GM23248 (cell line): ENCODE measurements at regions not wholly inside any gene's neighbourhood (a gene's known extent, or its start where the extent isn't known, plus 50 kb on each side); places are given as distances from the start of the nearest gene placed in this dataset.

ENCODE experiments used
- DNase-seq: peaks from one replicate; pipeline ENCODE4 v3.0.0-alpha.2; 2015
- H2AFZ ChIP-seq: fragments of 200-600 bp; sonication (generic); 2 replicates; pipeline ENCODE4 v1.6.1; 2016; ENCODE audit warnings: antibody characterized with exemption
- H3F3A ChIP-seq: fragments of 200-600 bp; sonication (generic); 2 replicates; pipeline ENCODE4 v1.6.1; 2016; ENCODE audit warnings: mild to moderate bottlenecking, antibody characterized with exemption, mixed run types; ENCODE audit not compliant: insufficient read depth
- H3K27ac ChIP-seq: fragments of 200-600 bp; sonication (generic); 2 replicates; pipeline ENCODE4 v1.5.1; 2016; ENCODE audit warnings: mild to moderate bottlenecking
- H3K27me3 ChIP-seq: fragments of 200-600 bp; sonication (generic); replicated peaks from 2 replicates; pipeline ENCODE4 v1.6.1; 2016; ENCODE audit warnings: mild to moderate bottlenecking; ENCODE audit not compliant: insufficient read depth
- H3K36me3 ChIP-seq: fragments of 200-600 bp; sonication (generic); 2 replicates; pipeline ENCODE4 v1.6.1; 2016; ENCODE audit warnings: low read depth, mild to moderate bottlenecking
- H3K4me1 ChIP-seq: fragments of 200-600 bp; sonication (generic); 2 replicates; pipeline ENCODE4 v1.6.1; 2016; ENCODE audit warnings: mild to moderate bottlenecking; ENCODE audit not compliant: insufficient read depth
- H3K4me2 ChIP-seq: fragments of 200-600 bp; sonication (generic); one replicate; pipeline ENCODE4 v1.6.1; 2016; ENCODE audit warnings: mild to moderate bottlenecking; ENCODE audit not compliant: unreplicated experiment
- H3K4me3 ChIP-seq: fragments of 200-600 bp; sonication (generic); 2 replicates; pipeline ENCODE4 v1.5.1; 2016; ENCODE audit warnings: mild to moderate bottlenecking
- H3K79me2 ChIP-seq: fragments of 200-600 bp; sonication (generic); 2 replicates; pipeline ENCODE4 v1.6.1; 2016; ENCODE audit warnings: mild to moderate bottlenecking; ENCODE audit not compliant: insufficient read depth
- H3K9ac ChIP-seq: fragments of 200-600 bp; sonication (generic); 2 replicates; pipeline ENCODE4 v1.6.1; 2016; ENCODE audit warnings: mild to moderate bottlenecking
- H3K9me2 ChIP-seq: fragments of 200-600 bp; sonication (generic); 2 replicates; pipeline ENCODE4 v1.6.1; 2016; ENCODE audit warnings: mixed run types, mild to moderate bottlenecking, moderate library complexity; ENCODE audit not compliant: insufficient read depth
- H3K9me3 ChIP-seq: fragments of 200-600 bp; sonication (generic); one replicate; pipeline ENCODE4 v1.6.1; 2017; ENCODE audit warnings: low read depth
- H4K20me1 ChIP-seq: fragments of 200-600 bp; sonication (generic); 2 replicates; pipeline ENCODE4 v1.6.0; 2016; ENCODE audit not compliant: insufficient read depth
- EZH2 ChIP-seq: fragments of 200-600 bp; sonication (generic); IDR thresholded peaks from 2 replicates; pipeline ENCODE4 v1.6.1; 2018; ENCODE audit warnings: antibody characterized with exemption, mild to moderate bottlenecking; ENCODE audit not compliant: insufficient read depth, poor library complexity, severe bottlenecking
- EZH2phosphoT487 ChIP-seq: fragments of 200-600 bp; sonication (generic); IDR thresholded peaks from 2 replicates; pipeline ENCODE4 v1.6.1; 2018; ENCODE audit warnings: antibody characterized with exemption, moderate library complexity, mild to moderate bottlenecking, low read depth; ENCODE audit not compliant: insufficient read depth
- WGBS, 2 experiments: methylation state at CpG; one replicate each; pipeline ENCODE4 v1.1.6; 2015 to 2017; ENCODE audit warnings: low lambda C conversion rate in 2 of 2, low coverage in 1 of 2; ENCODE audit errors: missing lambda C conversion rate in 2 of 2; 5-methylcytosine and 5-hydroxymethylcytosine counted together
- in situ Hi-C: fragments of 300-500 bp; cut with MboI; formaldehyde crosslinking; loops from 2 replicates; pipeline ENCODE4 v1.15.0; 2020

- no peak overlapping the region for H3K4me2 ChIP-seq
- H3K9me2 ChIP-seq, result no peaks in the 10 kb centered on the region
- H3F3A ChIP-seq, result peaks cover 4% of the 10 kb centered on the region; the same call in 1 of the 2 replicates
- 33% methylated on average over 6 of the region's 6 CpGs for WGBS, 2 experiments
- no peaks in the 10 kb centered on the region for H3K36me3 ChIP-seq
- H3K9ac ChIP-seq, result no peak overlapping the region
- DNase-seq, result peak; percentile 15
- H3K9me3 ChIP-seq, result no peaks in the 10 kb centered on the region
- no peaks in the 10 kb centered on the region for H4K20me1 ChIP-seq
- peak overlapping the region; percentile 76 for H2AFZ ChIP-seq
- H3K4me3 ChIP-seq, result no peak overlapping the region
- TF ChIP-seq EZH2 (no peak), EZH2phosphoT487 (no peak)
- H3K27me3 ChIP-seq, result no peaks in the 10 kb centered on the region
- in situ Hi-C loops, result no loop called here
- peaks cover 14% of the 10 kb centered on the region for H3K4me1 ChIP-seq
- no peak overlapping the region for H3K27ac ChIP-seq
- H3K79me2 ChIP-seq, result no peaks in the 10 kb centered on the region
Measured at GRCh38 chr2:133732982-133733900, 165.0 kb upstream of the NCKAP5 start.

DNA sequence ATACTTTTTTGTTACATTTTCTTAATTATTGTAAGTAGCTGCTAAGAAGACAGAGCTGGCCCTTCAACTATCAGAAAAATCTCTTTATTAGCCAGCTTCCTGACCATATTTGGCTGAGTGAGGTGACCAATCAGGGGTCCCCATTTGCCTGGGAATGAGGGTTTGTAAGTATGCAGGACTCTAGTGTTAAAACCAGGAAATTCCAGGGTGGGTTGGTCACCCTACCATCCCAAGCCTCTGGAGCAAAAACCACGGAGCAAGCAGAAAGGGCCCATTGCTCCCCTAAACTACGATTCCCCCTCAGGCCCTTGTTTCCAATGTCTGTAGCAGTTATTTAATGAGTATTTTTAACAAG, 165.6 kb upstream of the NCKAP5 start:
- Histone ChIP-seq H2AFZ (peak overlapping the region; percentile 76), H3F3A (peaks cover 4% of the 10 kb centered on the region; the same call in 1 of the 2 replicates), H3K4me2 (peak overlapping the region; percentile 20), H3K9ac (no peak overlapping the region), H3K36me3 (no peaks in the 10 kb centered on the region), H3K9me3 (no peaks in the 10 kb centered on the region), H3K4me1 (peaks cover 14% of the 10 kb centered on the region), H3K27ac (no peak overlapping the region), H3K9me2 (no peaks in the 10 kb centered on the region), H4K20me1 (no peaks in the 10 kb centered on the region), H3K27me3 (no peaks in the 10 kb centered on the region), H3K79me2 (no peaks in the 10 kb centered on the region), H3K4me3 (no peak overlapping the region)
- TF ChIP-seq EZH2, result no peak
- TF ChIP-seq EZH2phosphoT487, result no peak
- in situ Hi-C loops, result no loop called here
- 63 to 65% methylated on average over 2 of the region's 2 CpGs for WGBS, 2 experiments
- DNase-seq, result peak; percentile 48

- Histone ChIP-seq H3K36me3 (no peaks in the 10 kb centered on the region), H3K27me3 (no peaks in the 10 kb centered on the region), H3K4me1 (peaks cover 14% of the 10 kb centered on the region), H3K9ac (no peak overlapping the region), H3K79me2 (no peaks in the 10 kb centered on the region), H3K9me2 (no peaks in the 10 kb centered on the region), H3F3A (peaks cover 4% of the 10 kb centered on the region; the same call in 1 of the 2 replicates), H3K4me3 (no peak overlapping the region), H3K27ac (no peak overlapping the region), H2AFZ (no peak overlapping the region), H4K20me1 (no peaks in the 10 kb centered on the region), H3K4me2 (no peak overlapping the region), H3K9me3 (no peaks in the 10 kb centered on the region)
- DNase-seq, result no peak
- in situ Hi-C loops, result no loop called here
- 95 to 96% methylated on average over 3 of the region's 3 CpGs for WGBS, 2 experiments
- TF ChIP-seq EZH2phosphoT487 (no peak), EZH2 (no peak)
Measured at GRCh38 chr2:133734716-133735495, 166.6 kb upstream of the NCKAP5 start.

DNA sequence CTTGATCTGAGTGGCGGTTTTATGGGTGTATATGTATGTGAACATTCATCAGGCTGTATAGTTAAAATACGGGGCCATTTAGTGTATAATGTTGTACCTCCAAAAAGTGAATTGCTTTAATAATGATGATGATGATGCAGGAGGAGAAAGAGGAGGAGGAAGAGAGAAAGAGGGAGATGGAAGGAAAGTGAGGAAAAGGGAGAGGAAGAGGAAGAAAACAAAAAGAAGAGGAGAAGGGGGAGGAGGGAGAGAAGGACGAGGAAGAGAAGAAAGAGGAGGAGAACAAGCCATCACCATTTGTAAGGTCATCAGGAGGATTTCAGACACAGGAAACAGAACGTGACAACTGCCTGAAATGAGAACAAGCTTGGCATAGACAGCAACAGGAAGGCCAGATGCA, 168.4 kb upstream of the NCKAP5 start:
- Histone ChIP-seq H3K9ac (no peak overlapping the region), H3K4me3 (no peak overlapping the region), H3F3A (peaks cover 4% of the 10 kb centered on the region; the same call in 1 of the 2 replicates), H3K4me1 (peaks cover 14% of the 10 kb centered on the region), H2AFZ (no peak overlapping the region), H3K36me3 (no peaks in the 10 kb centered on the region), H3K79me2 (no peaks in the 10 kb centered on the region), H4K20me1 (no peaks in the 10 kb centered on the region), H3K27ac (no peak overlapping the region), H3K4me2 (no peak overlapping the region), H3K9me2 (no peaks in the 10 kb centered on the region), H3K27me3 (no peaks in the 10 kb centered on the region), H3K9me3 (no peaks in the 10 kb centered on the region)
- TF ChIP-seq EZH2phosphoT487, result no peak
- TF ChIP-seq EZH2, result no peak
- in situ Hi-C loops, result no loop called here
- 62 to 78% methylated on average over 4 of the region's 4 CpGs for WGBS, 2 experiments
- no peak for DNase-seq
